ENCODE measurements at regions not wholly inside any gene's neighbourhood (a gene's known extent, or its start where the extent isn't known, plus 50 kb on each side); places are given as distances from the start of the nearest gene placed in this dataset.

- Mint-ChIP-seq H3K27me3 (ENCODE audit: low read depth) (peaks cover 2% of the 10 kb centered on the region), H3K9me3 (ENCODE audit: low read depth) (no peaks in the 10 kb centered on the region), H3K4me1 (ENCODE audit: low read depth) (peaks cover 6% of the 10 kb centered on the region), H3K36me3 (ENCODE audit: low read depth) (no peaks in the 10 kb centered on the region), H3K4me3 (ENCODE audit: unreplicated experiment) (peak overlapping the region; percentile 7), H3K27ac (ENCODE audit: unreplicated experiment) (no peak overlapping the region)
- TF ChIP-seq, protein P1, sequence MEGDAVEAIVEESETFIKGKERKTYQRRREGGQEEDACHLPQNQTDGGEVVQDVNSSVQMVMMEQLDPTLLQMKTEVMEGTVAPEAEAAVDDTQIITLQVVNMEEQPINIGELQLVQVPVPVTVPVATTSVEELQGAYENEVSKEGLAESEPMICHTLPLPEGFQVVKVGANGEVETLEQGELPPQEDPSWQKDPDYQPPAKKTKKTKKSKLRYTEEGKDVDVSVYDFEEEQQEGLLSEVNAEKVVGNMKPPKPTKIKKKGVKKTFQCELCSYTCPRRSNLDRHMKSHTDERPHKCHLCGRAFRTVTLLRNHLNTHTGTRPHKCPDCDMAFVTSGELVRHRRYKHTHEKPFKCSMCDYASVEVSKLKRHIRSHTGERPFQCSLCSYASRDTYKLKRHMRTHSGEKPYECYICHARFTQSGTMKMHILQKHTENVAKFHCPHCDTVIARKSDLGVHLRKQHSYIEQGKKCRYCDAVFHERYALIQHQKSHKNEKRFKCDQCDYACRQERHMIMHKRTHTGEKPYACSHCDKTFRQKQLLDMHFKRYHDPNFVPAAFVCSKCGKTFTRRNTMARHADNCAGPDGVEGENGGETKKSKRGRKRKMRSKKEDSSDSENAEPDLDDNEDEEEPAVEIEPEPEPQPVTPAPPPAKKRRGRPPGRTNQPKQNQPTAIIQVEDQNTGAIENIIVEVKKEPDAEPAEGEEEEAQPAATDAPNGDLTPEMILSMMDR (IDR thresholded peaks at IDR 0.05): no peak
- no peak for DNase-seq (ENCODE audit: low spot score)
Measured at GRCh38 chr10:24118246-24118645, 90.7 kb upstream of the KIAA1217 start.

DNA sequence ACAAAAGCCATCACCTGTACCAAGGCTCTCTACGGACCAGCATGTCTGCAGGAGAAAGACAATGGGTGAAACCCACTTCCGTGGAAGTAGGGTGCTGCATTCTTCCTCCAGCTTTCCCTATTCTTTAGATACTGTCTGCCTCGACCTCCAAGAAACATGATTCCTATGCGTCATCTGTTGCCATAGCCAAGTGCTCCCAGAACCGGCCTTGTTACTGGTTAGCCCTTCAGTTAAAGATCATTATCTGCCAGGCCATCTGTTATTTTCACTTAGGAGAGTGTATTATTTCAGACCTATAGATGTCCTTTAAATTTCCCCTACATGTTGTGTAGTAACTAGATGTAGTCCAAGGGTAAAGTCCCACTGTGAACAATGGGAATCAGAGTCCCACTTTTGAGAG, 89.0 kb upstream of the KIAA1217 start:
- DNase-seq (ENCODE audit: low spot score): no peak
- H3K27ac Mint-ChIP-seq (ENCODE audit: unreplicated experiment): no peak overlapping the region
- H3K4me1 Mint-ChIP-seq (ENCODE audit: low read depth): peaks cover 6% of the 10 kb centered on the region
- H3K9me3 Mint-ChIP-seq (ENCODE audit: low read depth): no peaks in the 10 kb centered on the region
- H3K36me3 Mint-ChIP-seq (ENCODE audit: low read depth): no peaks in the 10 kb centered on the region
- peaks cover 5% of the 10 kb centered on the region for H3K27me3 Mint-ChIP-seq (ENCODE audit: low read depth)
- no peak overlapping the region for H3K4me3 Mint-ChIP-seq (ENCODE audit: unreplicated experiment)
- TF ChIP-seq, protein P1 (IDR thresholded peaks at IDR 0.05): no peak

DNA sequence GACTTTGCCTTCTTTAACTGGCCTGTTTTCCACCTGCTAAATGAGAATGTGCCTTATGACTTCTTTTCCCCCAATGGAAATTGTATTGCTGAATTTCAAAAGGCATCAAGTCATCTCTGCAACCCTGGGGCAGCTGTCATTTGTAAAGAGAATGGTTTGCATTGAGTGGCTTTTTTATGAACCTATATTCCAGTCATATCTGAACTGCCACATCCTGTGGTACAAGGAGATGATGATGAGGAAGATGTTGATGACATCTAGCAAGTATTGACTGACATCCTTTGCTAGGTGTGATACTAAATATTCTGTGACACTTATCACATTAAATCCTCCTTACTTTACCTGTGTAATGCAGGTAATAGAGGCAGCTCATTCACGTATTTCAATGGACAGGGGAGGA, 88.3 kb upstream of the KIAA1217 start:
- no peak for DNase-seq (ENCODE audit: low spot score)
- H3K9me3 Mint-ChIP-seq (ENCODE audit: low read depth): no peaks in the 10 kb centered on the region
- TF ChIP-seq, protein P1 (IDR thresholded peaks at IDR 0.05): no peak
- H3K36me3 Mint-ChIP-seq (ENCODE audit: low read depth): no peaks in the 10 kb centered on the region
- H3K4me1 Mint-ChIP-seq (ENCODE audit: low read depth): peaks cover 6% of the 10 kb centered on the region
- H3K4me3 Mint-ChIP-seq (ENCODE audit: unreplicated experiment): no peak overlapping the region
- no peak overlapping the region for H3K27ac Mint-ChIP-seq (ENCODE audit: unreplicated experiment)
- H3K27me3 Mint-ChIP-seq (ENCODE audit: low read depth): peaks cover 5% of the 10 kb centered on the region

DNA sequence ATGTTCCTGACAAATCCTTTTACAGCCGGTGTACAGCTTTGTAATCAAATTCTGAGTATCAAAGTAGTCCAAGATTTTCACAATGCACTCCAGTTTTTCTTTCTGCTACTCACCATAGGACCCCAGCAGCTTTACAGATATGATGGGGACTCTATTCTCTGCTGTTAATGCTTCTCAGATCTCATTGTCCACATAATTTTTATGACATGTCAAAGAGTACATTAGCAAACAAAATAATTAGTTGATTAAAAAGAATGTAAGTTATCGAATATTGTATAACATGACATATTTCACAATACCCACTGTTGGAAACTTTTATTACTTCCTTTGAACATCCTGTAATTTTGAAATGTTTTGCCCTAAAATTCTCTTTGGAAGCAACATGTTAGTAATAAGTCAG, 81.4 kb upstream of the KIAA1217 start:
- TF ChIP-seq, protein P1 (IDR thresholded peaks at IDR 0.05): no peak
- Mint-ChIP-seq H3K4me3 (ENCODE audit: unreplicated experiment) (no peak overlapping the region), H3K9me3 (ENCODE audit: low read depth) (peaks cover 3% of the 10 kb centered on the region), H3K4me1 (ENCODE audit: low read depth) (no peaks in the 10 kb centered on the region), H3K27ac (ENCODE audit: unreplicated experiment) (no peak overlapping the region), H3K36me3 (ENCODE audit: low read depth) (no peaks in the 10 kb centered on the region), H3K27me3 (ENCODE audit: low read depth) (peaks cover 3% of the 10 kb centered on the region)
- no peak for DNase-seq (ENCODE audit: low spot score)

GRCh38 chr10:24128066-24128730, 80.7 kb upstream of the KIAA1217 start:
- no peak for DNase-seq (ENCODE audit: low spot score)
- Mint-ChIP-seq H3K4me3 (ENCODE audit: unreplicated experiment) (no peak overlapping the region), H3K9me3 (ENCODE audit: low read depth) (peaks cover 3% of the 10 kb centered on the region), H3K27ac (ENCODE audit: unreplicated experiment) (no peak overlapping the region), H3K4me1 (ENCODE audit: low read depth) (no peaks in the 10 kb centered on the region), H3K27me3 (ENCODE audit: low read depth) (peaks cover 3% of the 10 kb centered on the region), H3K36me3 (ENCODE audit: low read depth) (no peaks in the 10 kb centered on the region)
- TF ChIP-seq, protein P1 (IDR thresholded peaks at IDR 0.05): no peak
